ENCODE measurements at regions not wholly inside any gene's neighbourhood (a gene's known extent, or its start where the extent isn't known, plus 50 kb on each side); places are given as distances from the start of the nearest gene placed in this dataset.

DNA sequence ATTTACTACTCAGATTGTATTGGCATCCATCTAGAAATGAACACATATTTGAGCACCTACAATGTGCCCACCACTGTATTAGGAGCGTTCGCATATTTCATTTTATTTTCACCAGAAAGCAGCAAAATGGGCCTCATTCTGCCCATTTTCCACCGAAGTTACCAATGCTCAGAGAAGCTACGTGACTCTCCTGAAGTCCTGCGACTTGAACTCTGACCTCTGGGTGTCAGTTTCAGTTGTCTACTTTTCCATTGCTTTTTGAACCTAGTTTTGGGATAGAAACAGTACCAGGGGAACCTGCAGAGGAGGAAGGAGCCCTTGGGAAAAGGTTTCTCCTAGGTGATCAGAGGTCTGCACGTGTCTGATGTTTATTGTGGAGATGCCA is 139.1 kb upstream of the SDK2 start:
- DNase-seq (ENCODE audit: low read depth in 1 of 2, low spot score in 1 of 2), result no peak

DNA sequence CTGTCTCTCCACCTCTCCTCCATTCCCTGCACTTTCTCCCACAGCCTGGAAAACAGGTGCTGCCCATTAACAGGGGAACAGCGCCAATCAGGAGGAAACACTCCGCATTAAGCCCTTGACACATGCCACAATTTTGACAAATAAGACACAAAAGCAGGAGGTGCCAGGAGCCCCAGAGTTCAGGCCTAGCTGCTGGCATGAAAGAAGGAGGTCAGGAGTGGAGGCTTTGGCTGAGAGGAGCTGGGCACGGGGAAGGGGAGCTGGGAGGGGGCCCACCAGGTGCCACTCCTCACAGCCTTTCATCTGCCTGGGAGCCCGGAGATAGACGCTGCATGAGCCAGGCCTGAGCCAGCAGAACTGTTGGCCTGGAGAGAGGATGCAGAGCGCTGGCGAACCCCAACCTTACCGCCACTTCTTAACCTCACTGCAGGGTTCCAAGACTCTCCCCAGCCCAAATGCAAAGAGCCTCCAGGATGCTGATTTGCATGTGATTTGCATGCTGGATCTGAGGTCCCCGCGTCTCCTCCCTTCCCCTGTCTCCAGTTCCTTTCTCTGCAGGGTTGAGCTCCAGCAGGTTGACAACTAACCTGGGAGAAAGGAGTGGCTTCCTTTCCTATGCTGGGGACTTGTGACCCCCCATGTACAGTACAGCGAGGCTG is 139.8 kb upstream of the SDK2 start:
- no peak for DNase-seq (ENCODE audit: low read depth in 1 of 2, low spot score in 1 of 2)

DNA sequence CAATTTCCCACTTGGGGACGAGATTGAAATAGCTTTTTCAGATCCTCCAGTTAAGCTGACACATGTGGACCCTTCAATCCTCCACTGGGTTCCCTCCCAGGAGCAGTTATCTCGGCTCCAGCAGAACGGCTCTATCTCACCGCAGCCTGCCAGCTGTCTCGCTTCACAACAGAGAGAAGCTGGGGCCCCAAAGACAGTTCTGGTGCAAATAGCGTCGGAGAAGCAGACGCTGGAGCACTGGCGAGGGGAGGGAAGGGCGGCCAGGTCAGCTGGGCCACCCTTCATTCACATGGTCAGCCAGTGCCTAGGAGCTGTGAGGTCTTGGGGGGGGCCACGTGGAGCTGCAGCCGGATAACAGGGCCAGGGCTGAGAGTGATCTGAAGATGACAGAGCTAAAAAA is 141.3 kb upstream of the SDK2 start:
- no peak for DNase-seq (ENCODE audit: low read depth in 1 of 2, low spot score in 1 of 2)

DNA sequence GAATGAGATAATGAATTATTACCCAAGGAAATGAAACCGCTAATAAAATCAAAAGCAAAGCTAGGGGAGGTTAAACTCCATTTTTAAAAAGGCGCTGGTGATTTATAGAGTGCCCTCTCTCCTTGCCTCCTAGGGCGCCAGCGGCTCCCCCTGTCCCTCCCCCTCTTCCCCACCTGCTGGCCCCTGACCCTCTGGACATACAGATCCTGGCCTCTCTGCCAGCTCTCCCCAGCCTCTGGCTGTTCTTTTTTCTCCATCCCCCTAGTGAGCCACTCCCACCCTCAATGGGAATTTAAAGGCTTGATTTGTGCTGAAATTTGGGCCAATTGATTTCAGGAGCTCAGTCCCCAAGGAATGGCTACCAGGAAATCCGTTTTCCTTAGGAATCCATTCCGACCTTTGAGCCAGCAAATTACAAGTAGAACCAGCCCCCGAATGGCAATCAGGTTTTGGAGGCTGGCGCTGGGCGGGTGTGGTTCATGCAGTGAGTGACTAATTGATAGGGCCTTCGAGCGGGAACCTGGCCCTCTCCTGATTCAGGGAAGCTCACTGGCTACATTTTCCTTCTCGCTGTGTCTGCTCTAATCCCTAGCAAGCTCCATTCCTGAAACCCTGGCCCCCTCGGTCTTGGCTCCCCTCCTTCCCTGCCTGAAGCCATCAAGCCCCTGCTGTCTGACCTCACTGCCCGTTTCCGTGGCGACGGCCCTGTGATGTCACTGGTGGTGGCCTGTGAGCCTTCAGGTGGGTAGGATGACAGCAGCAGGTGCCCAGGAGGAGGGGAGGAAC is 141.9 kb upstream of the SDK2 start:
- no peak for DNase-seq (ENCODE audit: low read depth in 1 of 2, low spot score in 1 of 2)

DNA sequence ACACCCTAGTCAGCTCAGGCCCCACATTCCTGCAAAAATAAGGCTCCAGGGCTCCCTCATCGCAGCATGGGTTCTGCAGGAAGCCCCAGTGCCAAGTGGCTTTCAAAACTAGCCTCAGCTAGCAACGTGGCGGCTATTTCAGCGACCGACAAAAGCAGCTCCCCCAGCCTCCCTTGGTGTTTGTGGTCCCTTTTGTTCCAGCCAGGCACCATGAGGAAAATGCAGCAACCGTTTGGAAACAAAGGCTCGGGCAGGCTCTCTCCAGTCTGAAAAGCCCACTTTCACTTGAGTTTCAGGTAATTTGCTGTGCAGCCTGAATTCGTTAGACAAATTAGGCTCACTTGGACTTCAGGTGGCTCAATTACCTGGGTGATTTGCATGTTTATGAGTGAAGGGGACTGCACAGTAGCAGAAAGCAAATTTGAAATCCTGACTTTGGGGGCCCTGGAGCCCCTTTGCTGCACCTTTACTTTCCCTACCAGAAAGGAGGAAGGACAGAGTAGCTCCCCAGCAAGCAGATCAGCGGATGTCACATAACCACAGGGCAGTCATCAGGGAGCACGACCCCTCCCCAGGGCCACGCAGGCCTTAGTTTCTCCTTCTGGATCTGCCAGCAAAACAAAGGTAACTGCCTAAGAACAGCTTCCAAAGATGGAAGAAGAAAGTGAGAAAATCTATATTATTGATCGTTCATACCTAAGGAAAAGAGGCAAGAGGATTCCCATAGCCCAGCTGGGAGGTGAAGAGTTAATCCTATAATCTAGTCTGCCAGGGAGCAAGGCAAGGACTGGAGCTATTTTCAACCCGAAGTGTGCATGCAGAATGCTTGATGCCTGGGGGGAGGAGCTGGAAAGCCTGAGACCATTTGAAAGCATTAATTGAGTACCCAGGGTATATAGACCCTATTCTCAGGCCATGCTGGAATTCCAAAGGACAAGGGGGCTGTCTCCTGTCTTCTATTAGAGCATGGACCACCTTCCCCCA is 143.1 kb upstream of the SDK2 start:
- no peak for DNase-seq (ENCODE audit: low read depth in 1 of 2, low spot score in 1 of 2)

DNA sequence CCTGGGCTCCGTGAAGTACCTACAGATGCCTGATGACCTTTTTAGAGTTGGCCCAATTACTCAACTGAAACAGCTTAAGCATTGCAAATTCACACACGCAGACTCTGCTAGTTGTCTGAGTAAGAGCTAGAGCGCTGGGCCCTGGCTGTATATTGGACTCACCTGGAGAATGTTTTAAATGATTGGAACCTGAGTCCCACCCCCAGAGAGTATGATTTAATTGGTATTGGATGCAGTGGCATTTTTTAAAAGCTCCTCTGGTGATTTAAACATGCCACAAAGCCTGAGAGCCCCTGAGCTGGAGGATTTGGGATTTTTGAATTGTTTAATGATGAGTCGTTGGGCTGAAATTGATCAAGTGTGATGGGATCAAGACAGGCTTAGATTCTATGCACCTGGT is 143.9 kb upstream of the SDK2 start:
- DNase-seq (ENCODE audit: low read depth in 1 of 2, low spot score in 1 of 2), result no peak

DNA sequence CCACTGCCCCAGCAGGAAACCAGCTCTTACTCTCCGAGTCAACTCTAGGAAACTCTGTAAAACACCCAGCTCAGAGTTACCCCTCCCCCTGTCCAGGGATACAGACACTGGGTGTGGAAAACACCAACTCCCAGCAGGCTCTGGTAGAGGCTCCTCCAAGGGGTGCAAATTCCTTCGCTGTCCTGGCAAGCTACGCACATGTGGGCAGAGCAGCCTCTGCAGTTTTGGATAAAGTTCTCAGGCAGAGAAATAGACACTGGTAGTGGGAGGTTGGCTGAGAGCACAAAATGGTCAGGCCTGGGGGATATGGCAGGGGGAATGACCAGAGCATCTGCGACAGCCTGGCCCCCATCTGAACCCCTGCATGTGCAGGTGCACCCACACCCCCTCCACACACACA is 146.9 kb upstream of the SDK2 start:
- DNase-seq (ENCODE audit: low read depth in 1 of 2, low spot score in 1 of 2), result no peak

DNA sequence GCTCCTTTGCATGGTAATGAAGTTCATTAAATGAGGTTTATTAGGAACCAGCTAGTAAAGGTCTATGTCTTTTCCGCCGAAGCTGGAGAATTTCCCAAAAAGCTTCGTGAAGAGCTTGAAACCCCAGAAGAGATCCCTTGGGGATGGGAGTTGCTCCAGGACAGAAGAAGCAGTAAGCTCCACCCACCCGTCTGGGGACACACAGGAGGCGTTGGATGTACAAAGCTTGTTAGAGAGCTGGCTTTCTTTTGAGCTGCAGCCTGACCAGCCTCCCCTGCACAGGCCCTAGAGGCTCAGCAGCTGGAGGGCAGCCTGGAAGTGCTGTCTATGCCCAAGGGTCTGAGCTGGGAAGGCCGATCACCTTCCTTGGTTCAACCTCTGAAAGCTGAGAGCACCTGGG is 147.4 kb upstream of the SDK2 start:
- no peak for DNase-seq (ENCODE audit: low read depth in 1 of 2, low spot score in 1 of 2)

DNA sequence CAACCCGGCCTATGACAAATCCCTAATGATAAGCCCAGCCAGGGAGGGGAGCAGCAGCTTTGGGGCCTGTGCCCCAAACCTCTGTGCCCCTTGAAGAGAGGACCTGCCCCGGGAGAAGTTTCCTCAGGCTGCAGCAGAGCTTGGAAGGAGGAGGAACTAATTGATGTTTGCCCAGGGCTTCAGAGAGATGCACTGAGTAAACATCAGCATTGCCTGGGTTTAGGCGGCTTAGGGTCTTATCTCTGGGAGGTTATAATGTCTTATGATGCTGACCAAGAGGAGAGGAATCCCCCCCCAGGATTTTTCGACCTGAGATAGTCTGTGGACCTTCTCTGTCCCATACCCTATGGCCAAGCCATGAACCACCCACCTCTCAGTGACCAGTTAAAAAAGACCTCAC is 148.7 kb upstream of the SDK2 start:
- DNase-seq (ENCODE audit: low read depth in 1 of 2, low spot score in 1 of 2), result no peak

DNA sequence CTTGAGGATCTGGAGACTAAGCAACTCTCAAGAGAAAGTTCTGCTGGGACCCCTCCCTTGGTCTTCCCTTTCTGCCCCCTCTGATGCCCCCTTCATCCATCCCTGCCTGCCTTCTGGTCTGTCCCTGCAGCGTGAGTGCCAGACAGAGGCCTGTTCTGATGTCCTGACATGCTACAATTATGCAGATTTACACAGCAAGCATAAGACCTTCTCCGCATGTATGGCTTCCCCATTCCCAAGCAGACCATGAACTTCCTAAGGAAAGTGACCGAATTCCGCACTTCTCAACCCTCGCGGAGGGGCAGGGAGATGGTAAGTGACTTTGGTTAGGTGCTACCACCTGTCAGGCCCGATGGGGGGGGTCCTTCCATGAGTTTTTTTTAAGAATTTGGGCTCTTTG is 150.1 kb upstream of the SDK2 start:
- no peak for DNase-seq (ENCODE audit: low read depth in 1 of 2, low spot score in 1 of 2)

DNA sequence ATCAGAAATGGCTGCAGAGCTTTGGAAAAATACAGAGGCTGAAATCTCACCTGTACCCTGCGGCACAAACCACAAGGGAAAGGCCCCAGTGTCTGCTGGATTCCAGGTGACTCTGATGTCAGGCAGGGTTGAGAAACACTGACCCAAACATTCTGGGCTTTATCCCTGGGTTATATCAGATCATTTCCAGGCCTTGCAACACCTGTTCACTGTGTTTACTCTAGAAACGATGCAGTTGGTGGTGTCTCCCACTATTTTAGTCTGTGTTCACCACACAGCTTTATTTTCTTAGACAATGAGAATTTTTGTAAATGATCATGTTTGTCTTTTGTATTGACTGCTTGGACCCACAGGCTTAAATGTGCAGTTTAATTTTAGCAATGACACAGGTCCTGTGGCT is 151.5 kb upstream of the SDK2 start:
- DNase-seq (ENCODE audit: low read depth in 1 of 2, low spot score in 1 of 2), result no peak

DNA sequence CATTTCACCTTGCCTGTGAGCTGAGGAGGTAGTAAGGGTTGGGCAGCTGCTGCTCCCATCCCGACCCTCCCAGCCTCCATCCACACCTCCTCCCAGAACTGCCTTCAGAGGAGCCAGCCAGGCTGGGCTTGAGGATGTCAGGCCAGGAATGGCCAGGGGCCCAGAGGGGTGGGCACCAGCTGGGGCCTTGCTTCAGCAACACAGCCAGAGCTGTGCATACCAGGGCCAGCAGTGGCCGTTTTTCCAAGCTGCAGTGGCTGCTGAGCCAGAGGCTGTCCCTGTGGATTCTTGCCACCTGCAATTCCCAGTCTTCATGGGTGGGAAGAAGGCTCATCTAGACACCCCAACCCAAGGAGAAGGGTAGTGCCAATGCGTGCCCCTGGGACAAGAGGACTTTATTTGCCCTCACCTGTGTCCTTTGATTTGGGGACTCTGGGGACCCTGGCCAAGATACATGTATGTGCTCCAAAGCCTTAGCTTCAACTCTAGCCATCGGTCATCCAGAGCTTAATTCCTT is 153.4 kb upstream of the SDK2 start:
- DNase-seq (ENCODE audit: low read depth in 1 of 2, low spot score in 1 of 2), result no peak

DNA sequence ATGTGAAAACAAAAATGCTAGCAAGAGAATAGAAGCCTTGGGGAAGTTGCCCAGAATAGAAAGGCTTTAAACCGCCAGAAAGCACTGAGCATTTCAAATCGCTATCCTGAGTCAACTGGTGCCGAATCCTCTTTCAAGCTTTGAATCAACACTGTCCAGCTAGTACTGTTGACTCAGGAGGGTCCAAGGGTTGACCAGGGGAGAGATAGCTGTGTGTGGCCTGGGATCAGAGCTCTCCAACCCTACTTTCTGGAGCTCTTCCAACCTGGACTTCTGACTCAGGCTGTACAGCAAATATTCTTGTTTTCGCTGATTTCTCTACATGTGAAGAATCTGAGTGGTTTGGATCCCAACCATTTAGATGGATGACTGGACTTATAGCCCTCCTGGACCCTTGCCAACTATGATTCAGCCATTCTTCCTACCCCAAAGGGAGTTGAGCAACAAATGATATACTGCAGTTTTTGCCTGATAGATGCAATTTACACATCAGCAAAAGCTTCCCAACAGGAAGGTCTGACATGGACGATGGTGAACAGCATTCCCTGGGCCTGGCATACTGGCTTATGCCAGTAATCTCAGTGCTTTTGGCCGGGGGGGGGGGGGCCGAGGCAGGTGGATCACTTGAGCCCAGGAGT is 154.0 kb upstream of the SDK2 start:
- no peak for DNase-seq (ENCODE audit: low read depth in 1 of 2, low spot score in 1 of 2)

DNA sequence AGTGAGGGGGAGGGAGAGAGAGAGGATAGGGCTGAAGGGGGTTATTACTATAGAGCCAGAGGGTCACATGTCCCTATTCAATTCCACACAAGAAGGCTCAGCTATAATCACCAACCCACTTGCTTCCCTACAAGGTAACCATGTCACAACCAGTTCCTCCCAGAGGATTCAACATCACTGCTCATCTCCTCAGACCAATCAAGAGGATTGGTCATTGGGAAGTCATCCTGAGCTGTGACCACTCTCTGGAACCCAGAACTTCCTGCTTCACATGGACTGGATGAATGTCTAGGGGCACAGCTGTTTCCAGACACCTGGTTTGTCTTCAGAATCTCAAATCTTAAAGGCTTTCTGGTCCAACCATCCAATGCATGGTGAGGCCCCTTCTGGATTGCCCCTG is 154.9 kb upstream of the SDK2 start:
- DNase-seq (ENCODE audit: low read depth in 1 of 2, low spot score in 1 of 2), result no peak

DNA sequence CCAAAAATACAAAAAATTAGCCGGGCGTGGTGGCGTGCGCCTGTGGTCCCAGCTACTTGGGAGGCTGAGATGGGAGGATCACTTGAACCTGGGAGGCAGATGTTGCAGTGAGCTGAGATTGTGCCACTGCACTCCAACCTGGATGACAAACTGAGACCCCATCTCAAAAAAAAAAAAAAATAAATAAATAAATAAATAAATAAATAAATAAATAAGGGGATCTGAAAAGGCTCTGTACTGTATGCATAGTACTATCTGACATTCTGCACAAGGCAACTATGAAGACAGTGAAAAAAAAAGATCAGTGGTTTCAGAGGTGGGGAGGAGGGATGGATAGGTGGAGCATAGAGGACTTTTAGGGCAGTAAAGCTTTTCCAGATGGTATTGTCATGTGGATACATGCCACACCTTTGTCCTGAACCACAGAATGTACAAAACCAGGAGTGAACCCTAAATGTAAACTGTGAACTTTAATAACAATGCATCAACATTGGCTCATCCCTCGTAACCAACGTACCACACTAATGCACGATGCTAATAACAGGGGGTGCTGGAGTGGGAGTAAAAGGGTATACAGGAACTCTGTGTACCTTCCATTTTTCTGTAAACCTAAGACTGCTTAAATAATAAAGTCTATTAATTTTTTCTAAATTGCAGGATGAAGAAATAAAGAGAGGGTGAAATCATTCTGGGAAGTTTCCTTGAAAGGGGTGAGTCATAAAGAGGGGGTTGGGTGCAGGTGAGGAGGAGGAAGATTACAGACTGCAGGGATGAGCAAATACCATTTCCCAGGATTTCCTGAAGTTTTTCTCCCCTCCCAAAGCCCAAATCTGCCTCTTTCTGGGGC is 155.8 kb upstream of the SDK2 start:
- no peak for DNase-seq (ENCODE audit: low read depth in 1 of 2, low spot score in 1 of 2)

DNA sequence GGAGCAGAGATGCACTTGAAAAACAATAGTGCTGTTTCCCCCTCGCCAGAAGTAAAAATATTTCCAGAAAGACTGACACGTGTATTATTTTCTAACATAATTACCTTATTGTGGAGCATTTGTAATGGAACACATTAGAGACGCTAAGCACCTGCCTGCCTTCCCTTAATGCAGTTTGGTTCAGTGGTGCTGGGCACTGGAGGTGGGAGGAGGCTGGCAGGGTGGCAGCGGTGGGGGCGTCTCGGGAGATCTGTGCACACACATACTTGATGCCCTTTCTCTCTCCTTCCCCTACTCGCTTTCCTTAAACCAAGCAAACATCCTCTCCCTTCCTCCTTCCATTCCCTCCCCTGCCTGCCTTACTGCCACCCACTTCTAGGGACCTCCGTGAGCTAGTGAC is 156.6 kb upstream of the SDK2 start:
- DNase-seq (ENCODE audit: low read depth in 1 of 2, low spot score in 1 of 2), result no peak

DNA sequence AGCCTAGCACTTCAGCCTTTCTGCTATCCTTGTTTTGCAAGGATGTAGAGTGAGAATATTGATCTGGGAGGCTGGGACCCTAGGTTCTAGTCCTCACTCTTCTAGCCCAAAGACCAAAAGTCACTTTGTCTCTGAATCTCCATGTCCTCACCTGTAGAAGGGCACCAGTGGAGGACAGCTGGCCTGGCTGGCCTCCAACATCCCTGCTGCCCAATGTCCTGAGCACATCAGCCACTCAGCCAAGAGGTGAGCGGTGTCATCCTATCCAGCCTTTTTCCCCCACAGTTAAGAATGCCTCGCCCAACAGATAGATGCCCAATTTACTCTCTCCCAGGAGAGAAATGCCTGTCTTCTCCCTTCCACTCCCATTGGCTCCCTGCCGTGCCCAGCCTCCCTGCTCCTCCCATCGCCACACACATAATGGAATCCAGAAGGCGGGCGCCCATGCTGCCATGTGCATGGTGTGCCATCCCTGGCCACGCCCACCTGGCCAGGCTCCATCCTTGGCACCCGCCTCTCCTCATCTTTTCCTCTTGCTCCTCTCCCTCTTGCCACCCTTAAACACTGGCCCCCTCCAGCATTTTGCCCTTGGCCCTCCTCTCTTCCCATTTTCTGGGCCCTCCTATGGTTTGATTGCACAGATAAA is 157.3 kb upstream of the SDK2 start:
- no peak for DNase-seq (ENCODE audit: low read depth in 1 of 2, low spot score in 1 of 2)

DNA sequence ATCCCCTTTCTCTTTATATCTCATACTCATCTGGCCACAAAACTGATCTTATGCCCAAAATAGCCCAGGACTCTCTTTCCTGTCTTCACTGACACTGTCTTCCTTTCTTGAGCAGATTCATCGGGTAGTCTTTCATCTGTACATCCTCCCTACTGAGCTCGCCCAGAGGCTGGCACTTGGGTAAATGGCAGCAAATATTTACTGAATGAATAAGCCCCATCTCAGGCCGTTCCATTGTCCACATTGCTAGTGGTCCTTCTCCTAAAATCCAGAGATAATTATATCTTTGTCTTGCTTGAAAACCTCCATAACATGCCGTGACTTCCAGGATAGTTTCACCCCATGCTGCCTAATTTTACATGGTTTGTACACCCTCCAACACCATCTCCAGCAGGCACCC is 158.1 kb upstream of the SDK2 start:
- no peak for DNase-seq (ENCODE audit: low read depth in 1 of 2, low spot score in 1 of 2)

DNA sequence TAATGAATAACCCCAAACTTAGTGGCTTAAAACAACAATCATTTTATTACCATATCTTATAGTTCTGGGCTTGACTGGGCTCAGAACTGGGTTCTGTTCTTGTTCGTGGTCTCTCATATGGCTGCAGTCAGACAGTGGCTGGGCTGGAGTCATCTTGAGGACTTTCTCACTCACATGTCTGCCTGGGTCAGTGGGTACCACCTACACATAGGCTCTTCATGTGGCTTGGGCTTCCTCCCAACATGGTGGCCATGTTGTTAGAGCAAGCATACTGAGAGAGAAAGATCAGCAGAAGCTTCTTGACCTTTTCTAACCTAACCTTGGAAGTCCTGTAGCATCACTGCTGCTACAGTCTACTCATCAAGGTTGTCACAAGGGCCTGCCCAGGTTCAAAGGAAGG is 158.6 kb upstream of the SDK2 start:
- DNase-seq (ENCODE audit: low read depth in 1 of 2, low spot score in 1 of 2), result no peak

DNA sequence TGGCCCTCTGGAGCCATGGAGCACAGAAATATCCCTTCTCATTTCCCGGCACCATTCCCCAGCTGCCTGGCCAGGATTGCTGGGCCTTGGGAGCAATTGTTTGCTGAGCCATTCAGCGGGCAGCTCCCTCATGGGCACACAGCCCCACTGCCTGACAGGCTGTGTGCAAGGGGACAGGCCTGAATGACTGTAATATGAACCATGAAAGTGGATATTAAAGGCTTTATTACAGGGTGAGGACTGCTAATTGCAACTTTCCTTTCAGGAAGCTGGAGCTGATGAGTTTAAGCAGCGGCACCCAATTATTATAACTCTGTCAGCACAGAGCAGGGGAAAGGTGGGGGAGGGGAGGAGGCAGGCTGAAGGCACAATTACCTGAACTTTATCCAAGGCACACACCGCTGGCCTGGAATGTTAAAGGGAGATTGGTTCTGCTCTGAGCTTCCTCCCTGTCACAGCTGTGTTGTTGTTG is 159.8 kb upstream of the SDK2 start:
- no peak for DNase-seq (ENCODE audit: low read depth in 1 of 2, low spot score in 1 of 2)

All from activated CD4-positive, alpha-beta T cell treated with anti-CD3 and anti-CD28 coated beads, Interleukin-2, amount 50 U/mL, for 24 hours (primary cell).